Esophagus muscularis mucosa (tissue), 4 donors: ENCODE measurements at regions not wholly inside any gene's neighbourhood (a gene's known extent, or its start where the extent isn't known, plus 50 kb on each side); places are given as distances from the start of the nearest gene placed in this dataset.

Experiments
- DNase-seq: peaks from one replicate; pipeline ENCODE4 v3.0.0-alpha.2; 2017; ENCODE audit errors: extremely low spot score
- H3K27ac ChIP-seq, 4 donors: fragments of 200-600 bp; sonication (generic); replicated peaks in 1 of 4; 1 replicate in 3 of 4; 2 replicates in 1 of 4; pipeline ENCODE4 v1.5.1; 2016 to 2019; ENCODE audit warnings: mild to moderate bottlenecking in 1 of 4
- H3K27me3 ChIP-seq, 4 donors: fragments of 200-600 bp; sonication (generic); one replicate each; pipeline versions ENCODE4 v1.5.1 to v1.6.0; 2016 to 2019
- H3K36me3 ChIP-seq, 4 donors: fragments of 200-600 bp; sonication (generic); one replicate each; pipeline ENCODE4 v1.5.1; 2016 to 2019
- H3K4me1 ChIP-seq, 4 donors: fragments of 200-600 bp; sonication (generic); one replicate each; pipeline ENCODE4 v1.5.1; 2016 to 2019
- H3K4me3 ChIP-seq, 4 donors: fragments of 200-600 bp; sonication (generic); 1 replicate in 2 of 4; 2 replicates in 2 of 4; pipeline ENCODE4 v1.5.1; 2016 to 2019; ENCODE audit warnings: mild to moderate bottlenecking in 4 of 4, moderate library complexity in 1 of 4
- H3K9me3 ChIP-seq, 4 donors: fragments of 200-600 bp; sonication (generic); 1 replicate in 3 of 4; 2 replicates in 1 of 4; pipeline ENCODE4 v1.5.1; 2016 to 2019
- CTCF ChIP-seq, 3 experiments: fragments of 200-600 bp in 2 of 3; fragments of 450-650 bp in 1 of 3; sonication (generic) in 2 of 3; IDR thresholded peaks; one replicate each; pipeline ENCODE4 v1.5.1; 2017 to 2019; ENCODE audit warnings: antibody characterized with exemption in 3 of 3, mild to moderate bottlenecking in 2 of 3, moderate library complexity in 1 of 3
- EP300 ChIP-seq: sonication (generic); formaldehyde crosslinking; IDR thresholded peaks from one replicate; pipeline ENCODE4 v1.6.1; 2017; ENCODE audit warnings: antibody characterized with exemption
- POLR2A ChIP-seq: fragments of 450-650 bp; IDR thresholded peaks from one replicate; pipeline ENCODE4 v1.6.1; 2017; ENCODE audit warnings: antibody characterized with exemption, moderate library complexity, mild to moderate bottlenecking, low read depth
- POLR2AphosphoS5 ChIP-seq, 2 donors: sonication (generic); formaldehyde crosslinking; IDR thresholded peaks; one replicate each; pipeline ENCODE4 v1.6.1; 2017; ENCODE audit warnings: antibody characterized with exemption in 2 of 2
- WGBS: methylation state at CpG from one replicate; pipeline ENCODE4 v1.1.5; 2018; 5-methylcytosine and 5-hydroxymethylcytosine counted together
- intact Hi-C: fragments of 100-400 bp; cut with DNase I; formaldehyde crosslinking; loops from one replicate; pipeline ENCODE4 v1.15.1; 2023

GRCh38 chr15:81442454-81442853 is 68.4 kb upstream of the TMC3 start:
- H3K4me3 ChIP-seq = no peak overlapping the region
- peaks cover 0 to 7% (median 2%) of the 10 kb centered on the region in 4 donors for H3K9me3 ChIP-seq
- 97% methylated on average over 1 of the region's 1 CpG for WGBS
- no peaks in the 10 kb centered on the region for H3K36me3 ChIP-seq
- H3K4me1 ChIP-seq = no peaks in the 10 kb centered on the region
- DNase-seq = no peak
- intact Hi-C loops = no loop called here
- no peak overlapping the region for H3K27ac ChIP-seq
- no peaks in the 10 kb centered on the region for H3K27me3 ChIP-seq
- TF ChIP-seq CTCF (IDR thresholded peaks at IDR 0.05) = no peak
- no peak for TF ChIP-seq POLR2A
- no peak for TF ChIP-seq POLR2AphosphoS5 (IDR thresholded peaks at IDR 0.05)
- no peak for TF ChIP-seq EP300

- no peak overlapping the region for H3K4me3 ChIP-seq
- DNase-seq = no peak
- TF ChIP-seq POLR2AphosphoS5 (IDR thresholded peaks at IDR 0.05) = no peak
- TF ChIP-seq EP300 = no peak
- TF ChIP-seq POLR2A = no peak
- no peak for TF ChIP-seq CTCF (IDR thresholded peaks at IDR 0.05)
- no peaks in the 10 kb centered on the region for H3K27me3 ChIP-seq
- H3K9me3 ChIP-seq = peaks cover 0 to 7% (median 0%) of the 10 kb centered on the region in 4 donors
- no peaks in the 10 kb centered on the region for H3K4me1 ChIP-seq
- no peaks in the 10 kb centered on the region for H3K36me3 ChIP-seq
- H3K27ac ChIP-seq = no peak overlapping the region
- intact Hi-C loops = no loop called here
These were observed 60.8 kb upstream of the TMC3 start for GRCh38 chr15:81434851-81435250.

- H3K9me3 ChIP-seq = peaks cover 0 to 7% (median 0%) of the 10 kb centered on the region in 4 donors
- no peaks in the 10 kb centered on the region for H3K4me1 ChIP-seq
- no peaks in the 10 kb centered on the region for H3K36me3 ChIP-seq
- H3K4me3 ChIP-seq = no peak overlapping the region
- no peaks in the 10 kb centered on the region for H3K27me3 ChIP-seq
- TF ChIP-seq CTCF (IDR thresholded peaks at IDR 0.05) = no peak
- intact Hi-C loops = no loop called here
- 66% methylated on average over 3 of the region's 3 CpGs for WGBS
- H3K27ac ChIP-seq = no peak overlapping the region
- DNase-seq = no peak
These were observed 59.4 kb upstream of the TMC3 start for GRCh38 chr15:81433462-81433861.

GRCh38 chr15:81432179-81432578 is 58.2 kb upstream of the TMC3 start:
- TF ChIP-seq POLR2A (no peak), CTCF (IDR thresholded peaks at IDR 0.05) (no peak), EP300 (no peak), POLR2AphosphoS5 (IDR thresholded peaks at IDR 0.05) (no peak)
- no peaks in the 10 kb centered on the region for H3K27me3 ChIP-seq
- no peak overlapping the region for H3K27ac ChIP-seq
- no peaks in the 10 kb centered on the region for H3K36me3 ChIP-seq
- intact Hi-C loops = no loop called here
- no peaks in the 10 kb centered on the region for H3K4me1 ChIP-seq
- peaks cover 0 to 7% (median 0%) of the 10 kb centered on the region in 4 donors for H3K9me3 ChIP-seq
- no peak for DNase-seq
- H3K4me3 ChIP-seq = no peak overlapping the region
- whole genome bisulfite sequencing = 78% methylated on average over 2 of the region's 2 CpGs

- peaks cover 0 to 7% (median 0%) of the 10 kb centered on the region in 4 donors for H3K9me3 ChIP-seq
- intact Hi-C loops = no loop called here
- TF ChIP-seq POLR2AphosphoS5 (IDR thresholded peaks at IDR 0.05) = no peak
- no peak for TF ChIP-seq POLR2A
- no peak for TF ChIP-seq CTCF (IDR thresholded peaks at IDR 0.05)
- TF ChIP-seq EP300 = no peak
- H3K27ac ChIP-seq = no peak overlapping the region
- no peaks in the 10 kb centered on the region for H3K36me3 ChIP-seq
- 89% methylated on average over 6 of the region's 6 CpGs for WGBS
- H3K4me1 ChIP-seq = no peaks in the 10 kb centered on the region
- no peak overlapping the region for H3K4me3 ChIP-seq
- no peaks in the 10 kb centered on the region for H3K27me3 ChIP-seq
- DNase-seq = no peak
These were observed 53.2 kb upstream of the TMC3 start for GRCh38 chr15:81427176-81427575.
